Caco-2 (cell line): ENCODE measurements at regions not wholly inside any gene's neighbourhood (a gene's known extent, or its start where the extent isn't known, plus 50 kb on each side); places are given as distances from the start of the nearest gene placed in this dataset.

Experiments
- BruUV-seq: library from RNA; stranded (reverse); fragments of 400-500 nt; replicated peaks from 2 replicates; lab custom pipeline; 2021; lab: Mats Ljungman, UMichigan
- CTCF ChIA-PET: fragments of 300-600 bp; sonication (Branson Sonifier 250); formaldehyde crosslinking; loops from one replicate; lab custom pipeline; 2022; ENCODE audit warnings: antibody characterized with exemption; lab: Charles Lee
- POLR2A ChIA-PET: fragments of 300-600 bp; sonication (Branson Sonifier 250); formaldehyde crosslinking; loops from one replicate; lab custom pipeline; 2022; ENCODE audit warnings: antibody characterized with exemption; lab: Charles Lee
- DNase-seq, 2 experiments: peaks; one replicate each; pipeline versions ENCODE4 v3.0.0 to v3.0.0-alpha.2; 2020 to 2022
- H3K27me3 ChIP-seq: replicated peaks from 2 replicates; pipeline ENCODE4 v1.6.0; 2011; ENCODE audit warnings: low read length; ENCODE audit not compliant: control insufficient read depth, insufficient read depth
- H3K36me3 ChIP-seq: 2 replicates; pipeline ENCODE4 v1.5.1; 2011; ENCODE audit warnings: low read length; ENCODE audit not compliant: control insufficient read depth, insufficient read depth
- H3K4me1 ChIP-seq: fragments of 250-450 bp; sonication (Bioruptor Pico); 2 replicates; pipeline ENCODE4 v1.5.1; 2020; ENCODE audit warnings: mild to moderate bottlenecking
- H3K4me3 ChIP-seq: 2 replicates; pipeline ENCODE4 v1.5.1; 2011; ENCODE audit warnings: low read depth, mild to moderate bottlenecking, control low read depth, low read length
- H3K9me3 ChIP-seq: fragments of 250-450 bp; sonication (Bioruptor Pico); 2 replicates; pipeline ENCODE4 v1.5.1; 2020; ENCODE audit warnings: mild to moderate bottlenecking, moderate library complexity
- H3K27ac Mint-ChIP-seq: one replicate; pipeline ENCODE4 v1.8.0; 2022; ENCODE audit warnings: mixed read lengths; ENCODE audit not compliant: unreplicated experiment
- H3K27me3 Mint-ChIP-seq: one replicate; pipeline ENCODE4 v1.8.0; 2022; ENCODE audit warnings: mixed read lengths; ENCODE audit not compliant: insufficient read depth, unreplicated experiment
- H3K36me3 Mint-ChIP-seq: one replicate; pipeline ENCODE4 v1.8.0; 2022; ENCODE audit warnings: mild to moderate bottlenecking, mixed read lengths; ENCODE audit not compliant: insufficient read depth, unreplicated experiment
- H3K4me1 Mint-ChIP-seq: one replicate; pipeline ENCODE4 v1.8.0; 2022; ENCODE audit warnings: low read depth, mixed read lengths; ENCODE audit not compliant: unreplicated experiment
- H3K4me3 Mint-ChIP-seq: one replicate; pipeline ENCODE4 v1.8.0; 2022; ENCODE audit warnings: mild to moderate bottlenecking, moderate library complexity, mixed read lengths; ENCODE audit not compliant: unreplicated experiment
- H3K9me3 Mint-ChIP-seq: one replicate; pipeline ENCODE4 v1.8.0; 2022; ENCODE audit warnings: mixed read lengths; ENCODE audit not compliant: unreplicated experiment
- intact Hi-C: fragments of 100-400 bp; cut with micrococcal nuclease; formaldehyde crosslinking; loops from one replicate; pipeline ENCODE4 v1.10.0; 2022; ENCODE audit not compliant: unreplicated experiment
- TF ChIP-seq, protein P1 (sequence below), 2 experiments: fragments of 200-600 bp in 1 of 2; IDR thresholded peaks; 1 replicate in 1 of 2; 2 replicates in 1 of 2; pipeline versions ENCODE4 v1.5.1 to v1.8.0; 2011 to 2022; ENCODE audit warnings: antibody characterized with exemption in 1 of 2, control low read depth in 1 of 2, inconsistent platforms in 1 of 2, low read depth in 1 of 2, low read length in 1 of 2, mild to moderate bottlenecking in 1 of 2, moderate library complexity in 1 of 2; ENCODE audit not compliant: insufficient read depth in 1 of 2, severe bottlenecking in 1 of 2, unreplicated experiment in 1 of 2

DNA sequence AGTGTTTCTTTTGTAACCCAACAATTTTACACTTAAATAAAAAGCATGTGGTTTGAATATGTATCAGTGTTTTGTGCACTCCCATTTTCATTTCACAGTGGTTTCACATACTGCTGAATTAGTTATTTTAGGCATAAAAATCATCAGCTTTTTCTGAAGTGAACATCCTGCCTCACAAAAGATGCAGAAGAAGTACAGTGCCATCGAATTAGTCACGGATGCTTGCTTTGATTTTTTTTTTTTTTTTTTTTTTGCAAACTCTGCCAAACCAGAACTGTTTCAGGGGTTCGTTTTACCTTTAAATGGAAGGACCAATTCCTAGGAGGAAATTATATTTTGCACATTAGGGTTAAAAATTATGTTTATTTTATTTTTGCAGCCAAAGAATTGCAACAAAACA is 158.6 kb downstream of the RPS12 start:
- no TSS peak for BruUV-seq
- ChIA-PET POLR2A (no interaction called here), CTCF (no interaction called here)
- no peaks in the 10 kb centered on the region for H3K36me3 Mint-ChIP-seq
- H3K4me1 Mint-ChIP-seq = no peaks in the 10 kb centered on the region
- H3K27ac Mint-ChIP-seq = no peak overlapping the region
- H3K27me3 Mint-ChIP-seq = no peaks in the 10 kb centered on the region
- Histone ChIP-seq H3K9me3 (no peaks in the 10 kb centered on the region), H3K4me1 (no peaks in the 10 kb centered on the region), H3K36me3 (no peaks in the 10 kb centered on the region), H3K4me3 (no peak overlapping the region), H3K27me3 (no peaks in the 10 kb centered on the region)
- no peaks in the 10 kb centered on the region for H3K9me3 Mint-ChIP-seq
- no peak overlapping the region for H3K4me3 Mint-ChIP-seq
- DNase-seq = no peak
- intact Hi-C loops = no loop called here
- TF ChIP-seq, protein P1, sequence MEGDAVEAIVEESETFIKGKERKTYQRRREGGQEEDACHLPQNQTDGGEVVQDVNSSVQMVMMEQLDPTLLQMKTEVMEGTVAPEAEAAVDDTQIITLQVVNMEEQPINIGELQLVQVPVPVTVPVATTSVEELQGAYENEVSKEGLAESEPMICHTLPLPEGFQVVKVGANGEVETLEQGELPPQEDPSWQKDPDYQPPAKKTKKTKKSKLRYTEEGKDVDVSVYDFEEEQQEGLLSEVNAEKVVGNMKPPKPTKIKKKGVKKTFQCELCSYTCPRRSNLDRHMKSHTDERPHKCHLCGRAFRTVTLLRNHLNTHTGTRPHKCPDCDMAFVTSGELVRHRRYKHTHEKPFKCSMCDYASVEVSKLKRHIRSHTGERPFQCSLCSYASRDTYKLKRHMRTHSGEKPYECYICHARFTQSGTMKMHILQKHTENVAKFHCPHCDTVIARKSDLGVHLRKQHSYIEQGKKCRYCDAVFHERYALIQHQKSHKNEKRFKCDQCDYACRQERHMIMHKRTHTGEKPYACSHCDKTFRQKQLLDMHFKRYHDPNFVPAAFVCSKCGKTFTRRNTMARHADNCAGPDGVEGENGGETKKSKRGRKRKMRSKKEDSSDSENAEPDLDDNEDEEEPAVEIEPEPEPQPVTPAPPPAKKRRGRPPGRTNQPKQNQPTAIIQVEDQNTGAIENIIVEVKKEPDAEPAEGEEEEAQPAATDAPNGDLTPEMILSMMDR (IDR thresholded peaks at IDR 0.05; ENCODE audit: insufficient read depth in 1 of 2, low read depth in 1 of 2, low read length in 1 of 2, severe bottlenecking in 1 of 2, unreplicated experiment in 1 of 2) = no peak

DNA sequence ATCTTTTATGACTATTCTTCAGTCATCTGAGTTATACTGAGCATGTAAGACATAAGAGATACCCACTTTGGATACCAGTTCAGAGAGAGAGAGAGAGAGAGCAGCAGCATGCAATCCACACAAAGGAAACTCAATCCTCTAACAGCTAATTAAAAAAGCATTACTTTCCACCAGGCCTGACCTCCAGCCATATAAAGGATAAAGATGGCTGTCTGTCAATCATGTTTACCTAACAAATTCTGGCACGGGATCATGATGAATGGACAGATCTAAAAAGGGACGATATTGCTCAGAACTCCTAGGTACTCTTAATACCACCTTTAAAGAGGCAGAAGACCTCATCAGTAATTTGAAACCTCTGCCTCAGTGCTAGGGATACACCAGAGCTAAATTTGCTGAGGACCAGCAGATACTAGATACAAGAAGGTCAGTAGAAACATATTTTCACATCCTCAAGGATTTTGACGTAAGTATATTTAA is 159.2 kb downstream of the RPS12 start:
- H3K36me3 ChIP-seq = no peaks in the 10 kb centered on the region
- H3K27ac Mint-ChIP-seq = no peak overlapping the region
- H3K9me3 ChIP-seq = no peaks in the 10 kb centered on the region
- CTCF ChIA-PET = no interaction called here
- H3K27me3 ChIP-seq = no peaks in the 10 kb centered on the region
- intact Hi-C loops = no loop called here
- no peak overlapping the region for H3K4me3 Mint-ChIP-seq
- H3K4me1 Mint-ChIP-seq = no peaks in the 10 kb centered on the region
- no peak for DNase-seq
- H3K9me3 Mint-ChIP-seq = no peaks in the 10 kb centered on the region
- TF ChIP-seq, protein P1 (IDR thresholded peaks at IDR 0.05; ENCODE audit: insufficient read depth in 1 of 2, low read depth in 1 of 2, low read length in 1 of 2, severe bottlenecking in 1 of 2, unreplicated experiment in 1 of 2) = no peak
- no TSS peak for BruUV-seq
- no peaks in the 10 kb centered on the region for H3K4me1 ChIP-seq
- H3K36me3 Mint-ChIP-seq = no peaks in the 10 kb centered on the region
- H3K4me3 ChIP-seq = no peak overlapping the region
- POLR2A ChIA-PET = no interaction called here
- no peaks in the 10 kb centered on the region for H3K27me3 Mint-ChIP-seq

GRCh38 chr6:132974122-132974521 is 159.8 kb downstream of the RPS12 start:
- DNase-seq = no peak
- H3K36me3 ChIP-seq = no peaks in the 10 kb centered on the region
- H3K27me3 ChIP-seq = no peaks in the 10 kb centered on the region
- TF ChIP-seq, protein P1 (IDR thresholded peaks at IDR 0.05; ENCODE audit: insufficient read depth in 1 of 2, low read depth in 1 of 2, low read length in 1 of 2, severe bottlenecking in 1 of 2, unreplicated experiment in 1 of 2) = no peak
- Mint-ChIP-seq H3K27ac (no peak overlapping the region), H3K4me3 (no peak overlapping the region), H3K4me1 (no peaks in the 10 kb centered on the region), H3K9me3 (no peaks in the 10 kb centered on the region), H3K36me3 (no peaks in the 10 kb centered on the region), H3K27me3 (no peaks in the 10 kb centered on the region)
- intact Hi-C loops = no loop called here
- no TSS peak for BruUV-seq
- no peaks in the 10 kb centered on the region for H3K4me1 ChIP-seq
- POLR2A ChIA-PET = no interaction called here
- H3K9me3 ChIP-seq = no peaks in the 10 kb centered on the region
- H3K4me3 ChIP-seq = no peak overlapping the region
- CTCF ChIA-PET = no interaction called here
